ENCODE measurements at regions not wholly inside any gene's neighbourhood (a gene's known extent, or its start where the extent isn't known, plus 50 kb on each side); places are given as distances from the start of the nearest gene placed in this dataset.

- TF ChIP-seq CTCF (CRISPR knock-in tag; IDR thresholded peaks at IDR 0.05), result no peak
- no peak for TF ChIP-seq REST (IDR thresholded peaks at IDR 0.05; ENCODE audit: borderline replicate concordance in 1 of 2, low read depth in 1 of 2, low read length in 2 of 2)
- no peak for TF ChIP-seq POLR2A (IDR thresholded peaks at IDR 0.05; ENCODE audit: insufficient read depth in 1 of 2, low read depth in 2 of 2, low read length in 2 of 2)
- TF ChIP-seq CHD2 (IDR thresholded peaks at IDR 0.05; ENCODE audit: low read depth, low read length), result no peak
- TF ChIP-seq ZNF781 (CRISPR knock-in tag; IDR thresholded peaks at IDR 0.05; ENCODE audit: borderline replicate concordance, not compliant biosample characterization), result no peak
- TF ChIP-seq ZBTB34 (CRISPR knock-in tag; IDR thresholded peaks at IDR 0.05), result no peak
- no peak for TF ChIP-seq ZBTB4 (CRISPR knock-in tag; IDR thresholded peaks at IDR 0.05; ENCODE audit: borderline replicate concordance)
- TF ChIP-seq ZNF280D (CRISPR knock-in tag; IDR thresholded peaks at IDR 0.05), result no peak
- no peak for TF ChIP-seq FOXM1 (CRISPR knock-in tag; IDR thresholded peaks at IDR 0.05)
- no peak for TF ChIP-seq ZNF317 (CRISPR knock-in tag; IDR thresholded peaks at IDR 0.05)
- no peak for TF ChIP-seq ASH2L (IDR thresholded peaks at IDR 0.05; ENCODE audit: insufficient read length, low read depth, low read length)
- no peak for TF ChIP-seq SIX1 (CRISPR knock-in tag; IDR thresholded peaks at IDR 0.05; ENCODE audit: borderline replicate concordance)
- TF ChIP-seq HMGA1 (CRISPR knock-in tag; conservative IDR thresholded peaks at IDR 0.05), result no peak
These were observed 227.0 kb downstream of the BUB3 start for GRCh38 chr10:123381224-123381623.

Data from HepG2 (cell line).